ENCODE measurements at regions not wholly inside any gene's neighbourhood (a gene's known extent, or its start where the extent isn't known, plus 50 kb on each side); places are given as distances from the start of the nearest gene placed in this dataset.
"Not testable (repeated sequence)": the region's sequence is repeated elsewhere in the genome, so short reads cannot be mapped to it uniquely, and the experiment has no call there.

DNA sequence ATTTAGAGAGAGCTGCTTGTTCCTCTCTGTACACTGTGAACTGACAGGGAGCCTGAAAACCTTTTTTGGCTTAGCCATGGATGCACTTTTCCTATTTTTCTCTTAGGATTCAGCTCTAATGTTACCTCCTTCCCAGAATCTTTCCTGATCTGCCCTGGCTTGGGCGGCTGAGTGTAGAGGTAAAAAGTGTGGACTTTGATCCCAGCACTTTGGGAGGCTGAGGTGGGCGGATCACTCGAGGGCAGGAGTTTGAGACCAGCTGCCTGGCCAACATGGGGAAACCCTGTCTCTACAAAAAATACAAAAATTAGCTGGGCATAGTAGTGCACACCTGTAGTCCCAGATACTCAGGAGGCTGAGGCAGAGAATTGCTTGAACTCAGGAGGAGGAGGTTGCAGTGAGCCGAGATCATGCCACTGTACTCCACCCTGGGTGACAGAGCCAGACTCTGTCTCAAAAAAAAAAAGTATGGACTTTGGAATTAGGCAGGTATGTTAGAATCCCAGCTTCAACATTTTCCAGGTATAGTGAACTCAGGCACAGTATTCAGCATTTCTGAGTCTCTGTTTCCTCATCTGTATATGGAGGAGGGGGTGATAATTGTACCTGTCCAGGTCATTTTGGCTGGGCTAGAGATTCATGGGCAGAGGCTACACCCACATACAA, 212.5 kb upstream of the EEF2KMT start:
- in situ Hi-C loops (cut with MboI; ENCODE audit: low sequenced_read_pairs, unreplicated experiment): no loop called here
- TF ChIP-seq, protein P1, sequence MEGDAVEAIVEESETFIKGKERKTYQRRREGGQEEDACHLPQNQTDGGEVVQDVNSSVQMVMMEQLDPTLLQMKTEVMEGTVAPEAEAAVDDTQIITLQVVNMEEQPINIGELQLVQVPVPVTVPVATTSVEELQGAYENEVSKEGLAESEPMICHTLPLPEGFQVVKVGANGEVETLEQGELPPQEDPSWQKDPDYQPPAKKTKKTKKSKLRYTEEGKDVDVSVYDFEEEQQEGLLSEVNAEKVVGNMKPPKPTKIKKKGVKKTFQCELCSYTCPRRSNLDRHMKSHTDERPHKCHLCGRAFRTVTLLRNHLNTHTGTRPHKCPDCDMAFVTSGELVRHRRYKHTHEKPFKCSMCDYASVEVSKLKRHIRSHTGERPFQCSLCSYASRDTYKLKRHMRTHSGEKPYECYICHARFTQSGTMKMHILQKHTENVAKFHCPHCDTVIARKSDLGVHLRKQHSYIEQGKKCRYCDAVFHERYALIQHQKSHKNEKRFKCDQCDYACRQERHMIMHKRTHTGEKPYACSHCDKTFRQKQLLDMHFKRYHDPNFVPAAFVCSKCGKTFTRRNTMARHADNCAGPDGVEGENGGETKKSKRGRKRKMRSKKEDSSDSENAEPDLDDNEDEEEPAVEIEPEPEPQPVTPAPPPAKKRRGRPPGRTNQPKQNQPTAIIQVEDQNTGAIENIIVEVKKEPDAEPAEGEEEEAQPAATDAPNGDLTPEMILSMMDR (IDR thresholded peaks at IDR 0.05; ENCODE audit: borderline replicate concordance, control extremely low read depth, extremely low read depth, insufficient read depth, missing control alignments): no peak
- DNase-seq (ENCODE audit: low spot score): no peak

DNA sequence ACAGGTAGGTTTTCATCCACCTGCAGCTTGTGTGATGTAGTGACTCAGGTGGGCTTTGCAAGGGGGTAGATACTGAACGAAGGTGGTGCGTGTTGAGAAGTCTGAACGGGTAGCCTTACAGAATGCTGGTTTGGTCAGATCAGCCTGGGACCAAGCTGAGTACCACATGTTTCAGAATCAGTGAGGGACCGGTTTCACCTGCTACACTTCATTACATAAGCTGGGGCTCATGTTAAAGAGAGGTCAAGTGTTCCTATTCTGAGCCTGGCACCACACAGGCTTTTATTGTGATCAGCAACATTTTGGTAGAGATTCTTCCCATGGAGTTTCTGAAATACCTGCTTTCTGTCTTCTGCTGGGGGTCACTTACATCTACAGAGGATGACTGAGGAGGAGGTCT, 207.4 kb upstream of the EEF2KMT start:
- no peak for DNase-seq (ENCODE audit: low spot score)

DNA sequence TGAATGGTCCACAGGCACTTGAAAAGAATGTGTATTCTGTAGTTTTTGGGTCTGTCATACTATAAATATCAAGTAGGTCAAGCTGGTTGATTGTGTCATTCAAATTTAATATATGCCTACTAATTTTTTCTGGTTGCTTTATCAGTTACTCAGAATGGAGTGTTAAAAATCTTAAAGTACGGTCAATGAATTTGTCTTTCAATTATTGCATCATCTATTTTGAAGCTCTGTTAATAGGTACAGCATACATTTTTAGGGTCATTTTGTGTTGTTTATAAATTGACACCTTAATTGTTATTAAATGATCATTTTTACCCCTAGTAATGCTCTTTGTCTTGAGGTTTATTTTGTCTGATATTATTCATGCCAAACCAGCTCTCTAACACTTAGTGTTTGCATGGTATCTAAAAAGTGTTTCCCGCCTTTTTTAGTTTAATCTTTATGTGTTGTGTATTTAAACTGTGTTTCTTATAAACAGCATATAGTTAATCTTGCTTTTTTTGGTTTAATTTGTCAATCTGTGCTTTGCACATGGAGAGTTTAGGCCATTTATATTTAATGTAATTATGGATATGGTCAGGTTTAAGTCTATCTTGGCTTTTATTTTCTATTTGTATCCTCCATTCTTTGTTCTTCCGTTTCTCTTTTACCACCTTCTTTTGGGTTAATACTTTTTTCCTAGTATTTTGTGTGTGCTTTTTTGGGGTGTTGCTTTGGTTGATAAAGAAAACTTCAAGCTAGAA, 204.9 kb upstream of the EEF2KMT start:
- in situ Hi-C loops (cut with MboI; ENCODE audit: low sequenced_read_pairs, unreplicated experiment): no loop called here
- DNase-seq (ENCODE audit: low spot score): no peak
- TF ChIP-seq, protein P1 (IDR thresholded peaks at IDR 0.05; ENCODE audit: borderline replicate concordance, control extremely low read depth, extremely low read depth, insufficient read depth, missing control alignments): no peak

More for the DNA sequence above, 207.4 kb upstream of the EEF2KMT start:
- TF ChIP-seq, protein P1 (IDR thresholded peaks at IDR 0.05; ENCODE audit: borderline replicate concordance, control extremely low read depth, extremely low read depth, insufficient read depth, missing control alignments): no peak
- in situ Hi-C loops (cut with MboI; ENCODE audit: low sequenced_read_pairs, unreplicated experiment): no loop called here

DNA sequence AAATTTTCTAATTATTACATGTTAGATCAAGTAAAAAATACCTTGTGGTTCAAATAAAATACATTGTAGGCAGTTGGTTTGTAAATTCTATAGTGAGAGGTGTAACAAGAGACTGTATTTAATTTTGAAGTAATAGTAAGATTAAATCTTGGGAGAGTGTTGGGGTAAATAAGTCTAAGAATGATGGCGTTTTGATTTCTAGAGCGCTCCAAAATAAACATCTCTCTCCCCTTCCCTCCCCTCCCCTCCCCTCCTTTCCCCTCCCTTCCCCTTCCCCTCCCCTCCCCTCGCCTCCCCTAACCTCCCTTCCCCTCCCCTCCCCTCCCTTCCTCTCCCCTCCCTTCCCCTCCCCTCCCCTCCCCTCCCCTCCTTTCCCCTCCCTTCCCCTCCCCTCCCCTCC, 200.6 kb upstream of the EEF2KMT start:
- no peak for DNase-seq (ENCODE audit: low spot score)
- TF ChIP-seq, protein P1 (IDR thresholded peaks at IDR 0.05; ENCODE audit: borderline replicate concordance, control extremely low read depth, extremely low read depth, insufficient read depth, missing control alignments): no peak
- in situ Hi-C loops (cut with MboI; ENCODE audit: low sequenced_read_pairs, unreplicated experiment): no loop called here

DNA sequence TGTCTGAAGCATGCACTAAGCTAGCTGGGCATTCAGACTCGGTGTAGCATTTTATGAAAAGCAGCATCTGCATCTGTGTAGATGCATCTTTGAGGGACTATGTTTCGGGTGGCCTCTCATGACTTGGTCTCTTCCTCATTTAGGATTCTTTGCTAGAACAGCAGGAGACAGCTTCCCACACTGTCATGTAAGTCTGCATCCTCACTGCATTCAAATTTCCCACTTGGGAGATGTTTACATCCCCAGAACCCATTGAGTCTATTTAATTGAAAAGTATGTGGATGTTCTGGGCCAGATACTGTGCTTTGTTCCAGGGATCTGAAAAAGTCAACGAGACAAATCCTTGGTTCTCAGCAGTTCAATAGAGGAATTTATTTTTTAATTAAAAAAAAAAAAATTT, 198.6 kb upstream of the EEF2KMT start:
- in situ Hi-C loops (cut with MboI; ENCODE audit: low sequenced_read_pairs, unreplicated experiment): no loop called here
- DNase-seq (ENCODE audit: low spot score): no peak
- TF ChIP-seq, protein P1 (IDR thresholded peaks at IDR 0.05; ENCODE audit: borderline replicate concordance, control extremely low read depth, extremely low read depth, insufficient read depth, missing control alignments): no peak

DNA sequence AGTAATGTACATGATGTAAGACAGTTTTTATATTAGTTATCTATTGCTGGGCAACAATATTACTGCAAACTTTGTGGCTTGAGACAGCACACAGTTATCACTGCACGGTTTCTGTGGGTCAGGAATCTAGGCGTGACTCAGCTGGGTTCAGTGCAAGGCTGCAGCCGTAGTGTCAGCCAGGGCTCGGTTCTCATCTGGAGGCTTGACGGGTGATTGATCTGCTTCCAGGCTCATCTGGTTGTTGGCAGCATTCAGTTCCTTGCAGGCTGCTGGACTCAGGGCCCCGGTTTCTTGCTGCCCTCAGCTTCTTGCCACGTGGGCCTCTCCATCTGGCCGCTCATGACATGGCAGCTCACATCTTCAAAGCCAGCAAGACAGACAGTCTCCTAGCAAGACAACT, 197.7 kb upstream of the EEF2KMT start:
- in situ Hi-C loops (cut with MboI; ENCODE audit: low sequenced_read_pairs, unreplicated experiment); DNase-seq (ENCODE audit: low spot score): not testable (repeated sequence)

DNA sequence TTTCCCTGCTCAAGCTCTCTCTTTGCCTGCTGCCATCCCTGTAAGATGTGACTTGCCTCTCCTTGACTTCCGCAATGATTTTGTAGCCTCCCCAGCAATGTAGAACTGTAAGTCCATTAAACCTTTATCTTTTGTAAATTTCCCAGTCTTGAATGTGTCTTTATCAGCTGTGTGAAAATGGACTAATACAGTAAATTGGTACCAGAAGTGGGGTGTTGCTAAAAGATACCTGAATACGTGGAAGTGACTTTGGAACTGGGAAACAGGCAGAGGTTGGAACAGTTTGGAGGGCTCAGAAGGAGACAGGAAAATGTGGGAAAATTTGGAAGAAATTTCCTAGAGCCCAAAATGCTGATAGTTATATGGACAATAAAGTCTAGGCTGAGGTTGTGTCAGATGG, 184.6 kb upstream of the EEF2KMT start:
- DNase-seq (ENCODE audit: low spot score); in situ Hi-C loops (cut with MboI; ENCODE audit: low sequenced_read_pairs, unreplicated experiment): not testable (repeated sequence)

Measured in GM13976 (cell line).